ENCODE measurements at regions not wholly inside any gene's neighbourhood (a gene's known extent, or its start where the extent isn't known, plus 50 kb on each side); places are given as distances from the start of the nearest gene placed in this dataset.

GRCh38 chr6:169863710-169864109 lies 112.3 kb downstream of the ERMARD start:
- TF ChIP-seq ZNF274 (IDR thresholded peaks at IDR 0.05; ENCODE audit: low read depth, low read length) (no peak), YY1 (IDR thresholded peaks at IDR 0.05; ENCODE audit: insufficient read depth, insufficient read length) (no peak), SUZ12 (IDR thresholded peaks at IDR 0.05; ENCODE audit: extremely low read depth, insufficient read depth, insufficient read length) (no peak)

Data from NT2/D1 (cell line).